ENCODE measurements at regions not wholly inside any gene's neighbourhood (a gene's known extent, or its start where the extent isn't known, plus 50 kb on each side); places are given as distances from the start of the nearest gene placed in this dataset.
"Not testable (repeated sequence)": the region's sequence is repeated elsewhere in the genome, so short reads cannot be mapped to it uniquely, and the experiment has no call there.

GRCh38 chr5:42894057-42894456 lies 82.4 kb upstream of the SELENOP start:
- peak; percentile 62 for DNase-seq (ENCODE audit: low spot score)

GRCh38 chr5:42889311-42889933 lies 77.7 kb upstream of the SELENOP start:
- peak; percentile 67 for DNase-seq (ENCODE audit: low spot score)

DNA sequence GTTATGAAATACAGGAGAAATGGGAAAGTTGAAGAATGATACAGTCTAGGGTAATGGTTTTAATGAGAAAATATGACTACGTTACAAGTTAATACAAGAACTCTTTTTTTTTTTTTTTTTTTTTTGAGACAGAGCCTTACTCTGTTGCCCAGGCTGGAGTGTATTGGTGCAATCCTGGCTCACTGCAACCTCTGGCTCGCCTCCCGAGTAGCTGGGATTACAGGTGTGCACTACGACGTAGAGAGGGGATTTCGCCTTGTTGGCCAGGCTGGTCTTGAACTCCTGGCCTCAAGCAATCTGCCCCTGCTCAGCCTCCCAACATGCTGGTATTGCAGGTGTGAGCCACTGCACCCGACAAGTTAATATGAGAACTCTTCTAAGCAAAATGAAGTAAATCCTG lies 77.1 kb upstream of the SELENOP start:
- no peak for DNase-seq (ENCODE audit: low spot score)

- DNase-seq (ENCODE audit: low spot score), result no peak
These were observed 75.9 kb upstream of the SELENOP start for GRCh38 chr5:42887575-42887974.

GRCh38 chr5:42887097-42887496 lies 75.4 kb upstream of the SELENOP start:
- no peak for DNase-seq (ENCODE audit: low spot score)

- no peak for DNase-seq (ENCODE audit: low spot score)
These were observed 74.9 kb upstream of the SELENOP start for GRCh38 chr5:42886635-42887034.

DNA sequence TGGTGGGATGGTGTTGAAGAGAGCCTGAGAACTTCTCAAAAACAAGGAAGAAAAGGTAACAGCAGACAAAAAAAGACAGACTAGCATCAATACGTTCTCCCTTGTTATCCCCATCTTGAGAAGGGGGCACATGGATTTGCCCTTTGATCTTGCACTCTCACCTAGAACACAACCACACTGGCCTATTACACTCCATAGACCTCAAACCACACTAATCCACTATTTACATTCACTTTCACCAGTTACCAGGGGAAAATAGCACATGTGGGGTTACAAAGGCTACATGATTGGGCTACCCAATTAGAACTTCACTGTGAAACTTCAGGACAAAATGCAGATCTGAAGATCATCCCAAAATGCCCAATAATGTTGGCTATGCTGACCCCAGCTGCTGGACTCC lies 72.6 kb upstream of the SELENOP start:
- DNase-seq (ENCODE audit: low spot score), result no peak

GRCh38 chr5:42881416-42882117 lies 69.9 kb upstream of the SELENOP start:
- DNase-seq (ENCODE audit: low spot score), result no peak

- DNase-seq (ENCODE audit: low spot score), result no peak
These were observed 68.9 kb upstream of the SELENOP start for GRCh38 chr5:42880496-42881150.

DNA sequence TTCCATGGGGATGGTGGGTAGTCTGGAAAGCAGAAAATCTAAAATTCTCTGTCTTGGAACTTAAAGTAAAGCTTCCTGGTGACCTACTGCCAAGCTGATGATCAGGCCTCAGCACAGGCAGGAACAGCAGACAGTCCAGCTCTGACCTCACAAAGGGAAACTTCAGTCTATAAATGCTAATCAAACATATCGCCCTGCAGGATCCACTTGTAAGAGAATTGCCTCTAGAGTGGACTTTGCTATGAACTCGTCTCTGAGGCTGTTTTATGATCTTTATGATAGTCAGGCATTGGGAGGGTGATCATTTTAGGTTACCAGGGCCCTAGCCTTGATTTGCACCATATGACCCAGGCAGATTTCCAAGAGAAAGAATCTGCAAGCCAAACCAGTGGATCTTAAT lies 67.6 kb upstream of the SELENOP start:
- no peak for DNase-seq (ENCODE audit: low spot score)

- DNase-seq (ENCODE audit: low spot score), result no peak
These were observed 66.9 kb upstream of the SELENOP start for GRCh38 chr5:42878550-42878949.

- no peak for DNase-seq (ENCODE audit: low spot score)
These were observed 66.3 kb upstream of the SELENOP start for GRCh38 chr5:42878041-42878440.

DNA sequence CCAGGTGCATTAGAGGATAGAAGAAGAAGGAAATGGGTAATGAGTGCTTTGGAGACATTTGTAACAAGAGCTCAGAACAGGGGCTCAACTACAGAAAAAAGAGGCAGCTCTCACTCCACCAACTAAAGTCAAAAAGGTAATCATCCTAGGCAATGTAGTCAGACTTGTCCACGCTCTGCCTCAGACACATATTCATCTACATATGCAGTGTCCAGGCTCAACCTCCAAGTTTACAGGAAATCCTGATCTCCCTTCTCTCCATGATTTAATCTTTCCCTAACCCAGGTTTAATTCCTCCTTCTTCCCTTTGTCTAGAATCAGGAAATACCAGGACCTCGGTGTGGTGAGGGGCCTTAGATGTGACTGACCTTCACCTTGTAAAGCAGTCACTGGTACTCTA lies 65.7 kb upstream of the SELENOP start:
- DNase-seq (ENCODE audit: low spot score), result no peak

DNA sequence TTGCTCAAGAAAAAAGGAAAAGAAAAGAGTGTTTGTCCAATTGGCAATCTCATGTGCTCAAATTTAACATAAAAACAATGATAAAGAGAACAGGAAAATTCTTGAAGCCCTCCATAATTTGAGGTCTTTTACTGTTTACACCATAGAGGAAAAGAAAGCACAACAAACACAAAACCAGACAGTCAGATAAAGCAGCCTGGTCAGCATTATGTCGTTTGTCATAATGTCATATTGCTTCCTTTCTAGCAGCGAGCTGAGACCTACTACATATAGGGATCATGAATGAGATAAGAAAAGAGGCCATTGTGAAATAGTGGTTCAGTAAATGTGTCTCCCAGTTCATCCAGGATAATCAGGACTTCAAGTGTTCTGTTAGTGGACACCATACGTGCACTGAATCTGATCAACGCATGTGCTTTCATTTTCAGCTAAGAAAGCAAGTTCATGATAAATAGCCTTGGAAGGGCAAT lies 64.7 kb upstream of the SELENOP start:
- DNase-seq (ENCODE audit: low spot score), result no peak

DNA sequence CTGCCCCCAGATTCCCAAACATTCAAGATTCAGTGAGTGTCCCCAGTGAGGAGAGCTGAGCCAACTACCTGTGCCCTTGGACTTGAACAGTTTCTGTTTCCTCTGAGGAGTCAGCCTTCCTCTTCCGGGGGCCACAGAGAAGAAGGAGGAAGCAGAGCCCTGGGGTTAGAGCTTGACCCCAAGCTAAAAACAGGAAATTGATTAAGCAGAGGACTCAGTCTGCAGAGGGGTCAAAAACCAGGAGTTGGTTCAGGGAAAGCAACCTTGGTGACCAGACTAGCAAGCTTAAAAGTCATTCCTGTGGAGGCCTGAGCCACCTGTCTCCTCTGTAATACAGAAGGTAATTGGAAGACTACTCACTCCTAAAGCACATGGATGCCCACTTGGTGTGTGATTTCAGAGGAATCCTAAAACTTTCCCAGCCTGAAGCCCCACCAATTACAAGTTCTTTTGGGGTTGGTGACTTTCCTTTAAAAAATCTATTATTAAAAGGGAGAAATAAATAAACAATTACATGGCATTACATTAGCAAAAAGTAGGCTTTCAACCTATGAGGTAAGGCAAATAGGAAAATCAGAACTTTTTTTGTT lies 64.2 kb upstream of the SELENOP start:
- DNase-seq (ENCODE audit: low spot score), result no peak

GRCh38 chr5:42875211-42875610 lies 63.5 kb upstream of the SELENOP start:
- no peak for DNase-seq (ENCODE audit: low spot score)

DNA sequence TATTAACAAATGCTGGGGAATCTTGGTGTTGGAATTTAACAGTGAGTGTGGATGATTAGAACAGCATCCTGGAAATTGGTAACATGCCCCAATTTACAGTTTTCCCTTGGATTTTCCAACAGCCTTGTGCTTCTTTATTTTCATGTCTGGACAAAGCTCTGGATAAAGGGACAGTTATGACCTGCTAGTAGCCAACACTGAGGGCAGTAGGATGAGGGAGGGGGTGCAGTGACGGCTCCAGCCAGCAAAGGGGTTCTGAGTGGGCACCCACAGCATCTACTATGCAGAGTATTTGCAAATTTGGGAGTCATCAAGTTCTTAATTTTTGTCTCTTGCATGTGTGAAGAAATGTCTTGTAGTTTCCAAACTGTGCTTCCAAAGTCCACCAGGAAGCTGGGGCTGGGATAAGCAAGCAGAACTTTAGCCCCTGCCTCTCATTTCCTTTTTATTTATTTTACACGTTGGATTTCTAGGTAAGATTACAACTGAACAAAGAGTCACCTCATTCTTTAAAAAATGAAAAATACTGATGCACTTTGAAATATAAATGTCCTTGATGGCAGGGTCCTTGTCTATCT lies 63.0 kb upstream of the SELENOP start:
- no peak for DNase-seq (ENCODE audit: low spot score)

- DNase-seq (ENCODE audit: low spot score), result no peak
These were observed 61.2 kb upstream of the SELENOP start for GRCh38 chr5:42872865-42873264.

DNA sequence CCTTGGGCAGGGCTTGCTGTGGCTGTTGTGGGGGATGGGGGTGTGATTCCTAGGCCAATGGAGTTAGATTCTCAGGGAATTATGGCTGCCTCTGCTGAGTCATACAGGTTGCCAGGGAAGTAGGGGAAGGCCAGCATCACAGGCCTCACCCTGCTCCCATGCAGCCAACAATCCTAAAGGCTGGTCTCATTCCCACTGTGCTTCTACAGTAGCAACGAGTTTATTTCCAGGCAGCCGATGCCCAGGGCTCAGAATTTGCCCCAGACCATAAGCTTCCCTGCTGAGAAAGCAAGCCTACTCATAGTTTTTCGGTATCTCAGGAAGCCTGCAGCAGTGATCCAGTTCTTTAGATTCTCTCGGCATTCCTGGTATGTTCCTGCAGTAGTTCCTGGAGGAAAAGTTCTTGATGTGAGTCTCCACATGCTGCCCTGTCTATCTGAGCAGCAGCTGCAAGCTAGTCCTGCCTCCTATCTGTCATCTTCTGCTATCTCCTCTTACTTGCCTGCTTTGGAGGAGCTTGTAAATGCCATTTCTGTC lies 59.3 kb upstream of the SELENOP start:
- DNase-seq (ENCODE audit: low spot score), result no peak

- DNase-seq (ENCODE audit: low spot score), result not testable (repeated sequence)
These were observed 56.7 kb upstream of the SELENOP start for GRCh38 chr5:42868417-42868816.

- DNase-seq (ENCODE audit: low spot score), result not testable (repeated sequence)
These were observed 53.1 kb upstream of the SELENOP start for GRCh38 chr5:42864749-42865148.
